LNCaP clone FGC (cell line): ENCODE measurements at regions not wholly inside any gene's neighbourhood (a gene's known extent, or its start where the extent isn't known, plus 50 kb on each side); places are given as distances from the start of the nearest gene placed in this dataset.
"Not testable (repeated sequence)": the region's sequence is repeated elsewhere in the genome, so short reads cannot be mapped to it uniquely, and the experiment has no call there.

ENCODE experiments used
- DNase-seq: peaks from one replicate; pipeline ENCODE4 v3.0.0-alpha.2; 2011; ENCODE audit warnings: low read depth
- H3K4me3 ChIP-seq: 2 replicates; pipeline ENCODE4 v1.5.1; 2011; ENCODE audit warnings: mild to moderate bottlenecking, low read depth, low read length, control low read depth
- TF ChIP-seq, protein P1 (sequence below): IDR thresholded peaks from 2 replicates; pipeline ENCODE4 v1.5.1; 2012; ENCODE audit warnings: mild to moderate bottlenecking; ENCODE audit not compliant: control insufficient read depth, insufficient read depth; ENCODE audit errors: extremely low read depth

DNA sequence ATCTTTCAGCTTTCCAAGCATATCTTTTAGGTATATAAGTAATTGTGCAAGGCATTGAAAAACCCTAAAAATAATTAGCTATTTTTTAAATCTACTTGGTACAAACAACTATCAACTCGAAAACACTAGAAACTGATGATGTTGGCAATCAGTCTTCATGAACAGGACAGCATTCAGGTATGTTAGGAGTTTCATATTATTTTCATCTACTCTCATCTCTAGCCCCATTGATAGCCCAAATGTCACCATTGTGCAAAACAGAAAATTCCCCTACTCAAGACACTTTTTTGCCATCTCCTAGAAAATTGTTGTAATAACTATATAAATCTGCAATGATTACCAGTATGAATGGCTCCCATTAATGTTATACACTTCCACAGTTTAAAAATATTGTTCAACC is 144.5 kb upstream of the KRAS start:
- DNase-seq: no peak
- no peak overlapping the region for H3K4me3 ChIP-seq
- TF ChIP-seq, protein P1, sequence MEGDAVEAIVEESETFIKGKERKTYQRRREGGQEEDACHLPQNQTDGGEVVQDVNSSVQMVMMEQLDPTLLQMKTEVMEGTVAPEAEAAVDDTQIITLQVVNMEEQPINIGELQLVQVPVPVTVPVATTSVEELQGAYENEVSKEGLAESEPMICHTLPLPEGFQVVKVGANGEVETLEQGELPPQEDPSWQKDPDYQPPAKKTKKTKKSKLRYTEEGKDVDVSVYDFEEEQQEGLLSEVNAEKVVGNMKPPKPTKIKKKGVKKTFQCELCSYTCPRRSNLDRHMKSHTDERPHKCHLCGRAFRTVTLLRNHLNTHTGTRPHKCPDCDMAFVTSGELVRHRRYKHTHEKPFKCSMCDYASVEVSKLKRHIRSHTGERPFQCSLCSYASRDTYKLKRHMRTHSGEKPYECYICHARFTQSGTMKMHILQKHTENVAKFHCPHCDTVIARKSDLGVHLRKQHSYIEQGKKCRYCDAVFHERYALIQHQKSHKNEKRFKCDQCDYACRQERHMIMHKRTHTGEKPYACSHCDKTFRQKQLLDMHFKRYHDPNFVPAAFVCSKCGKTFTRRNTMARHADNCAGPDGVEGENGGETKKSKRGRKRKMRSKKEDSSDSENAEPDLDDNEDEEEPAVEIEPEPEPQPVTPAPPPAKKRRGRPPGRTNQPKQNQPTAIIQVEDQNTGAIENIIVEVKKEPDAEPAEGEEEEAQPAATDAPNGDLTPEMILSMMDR: no peak

DNA sequence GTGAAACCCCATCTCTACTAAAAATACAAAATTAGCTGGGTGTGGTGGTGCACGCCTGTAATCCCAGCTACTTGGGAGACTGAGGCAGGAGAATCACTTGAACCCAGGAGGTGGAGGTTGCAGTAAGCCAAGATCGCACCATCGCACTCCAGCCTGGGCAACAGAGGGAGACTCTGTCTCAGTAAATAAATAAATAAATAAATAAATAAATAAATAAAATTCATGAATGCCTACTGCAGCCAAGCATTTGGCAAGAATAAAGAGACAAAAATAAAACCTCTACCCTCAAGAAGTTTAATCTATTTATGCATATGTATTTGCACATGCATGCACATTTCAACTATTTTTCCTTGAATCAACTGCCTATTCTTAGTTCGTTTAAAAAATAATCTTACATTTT is 144.0 kb upstream of the KRAS start:
- not testable (repeated sequence) for H3K4me3 ChIP-seq, DNase-seq

DNA sequence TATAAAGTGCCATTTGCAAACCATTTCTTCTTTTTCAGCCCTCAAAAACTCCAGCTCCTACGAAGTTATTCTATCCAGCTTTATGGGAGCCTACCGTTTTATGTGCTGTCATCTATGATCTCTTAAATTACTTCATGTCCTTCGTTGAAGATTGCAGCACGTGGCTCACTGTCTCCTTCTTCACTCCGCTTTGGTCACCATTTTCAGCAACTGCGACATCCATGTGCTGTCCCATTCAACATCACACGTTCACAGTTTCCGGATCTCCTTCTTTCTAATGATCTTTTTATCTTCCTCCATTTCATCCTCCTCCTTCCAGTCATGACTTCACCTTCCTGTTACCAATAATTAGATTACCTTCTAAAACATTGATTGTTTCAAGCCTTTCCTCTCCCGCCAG is 143.3 kb upstream of the KRAS start:
- no peak for DNase-seq
- TF ChIP-seq, protein P1: no peak
- H3K4me3 ChIP-seq: no peak overlapping the region

DNA sequence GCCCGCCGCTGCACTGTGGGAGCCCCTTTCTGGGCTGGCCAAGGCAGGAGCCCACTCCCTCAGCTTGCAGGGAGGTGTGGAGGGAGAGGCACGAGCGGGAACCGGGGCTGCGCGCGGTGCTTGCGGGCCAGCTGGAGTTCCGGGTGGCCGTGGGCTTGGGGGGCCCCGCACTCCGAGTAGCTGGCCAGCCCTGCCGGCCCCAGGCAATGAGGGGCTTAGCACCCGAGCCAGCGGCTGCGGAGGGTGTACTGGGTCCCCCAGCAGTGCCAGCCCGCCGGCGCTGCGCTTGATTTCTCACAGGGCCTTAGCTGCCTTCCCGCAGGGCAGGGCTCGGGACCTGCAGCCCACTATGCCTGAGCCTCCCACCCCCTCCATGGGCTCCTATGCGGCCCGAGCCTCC is 140.6 kb upstream of the KRAS start:
- H3K4me3 ChIP-seq, DNase-seq: not testable (repeated sequence)

DNA sequence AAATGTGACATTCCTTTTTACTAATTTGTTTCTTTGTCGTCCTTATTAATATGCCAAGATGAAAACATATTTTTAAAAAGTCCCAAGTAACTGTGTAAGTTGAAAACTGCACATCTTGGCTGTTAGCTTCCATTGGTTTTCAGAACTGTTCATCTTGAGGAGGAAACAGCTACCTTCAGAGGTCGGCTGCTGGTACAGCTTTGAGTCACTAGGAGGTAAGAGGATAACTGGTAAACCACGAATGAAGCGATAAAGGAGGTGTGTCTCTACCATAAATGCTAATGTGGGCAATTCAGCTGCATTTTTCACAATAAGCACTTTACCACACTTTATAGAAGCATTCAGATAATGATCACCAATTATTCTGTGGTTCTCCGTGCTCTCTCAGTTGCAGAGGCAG is 137.5 kb upstream of the KRAS start:
- no peak for DNase-seq
- TF ChIP-seq, protein P1: no peak
- no peak overlapping the region for H3K4me3 ChIP-seq

DNA sequence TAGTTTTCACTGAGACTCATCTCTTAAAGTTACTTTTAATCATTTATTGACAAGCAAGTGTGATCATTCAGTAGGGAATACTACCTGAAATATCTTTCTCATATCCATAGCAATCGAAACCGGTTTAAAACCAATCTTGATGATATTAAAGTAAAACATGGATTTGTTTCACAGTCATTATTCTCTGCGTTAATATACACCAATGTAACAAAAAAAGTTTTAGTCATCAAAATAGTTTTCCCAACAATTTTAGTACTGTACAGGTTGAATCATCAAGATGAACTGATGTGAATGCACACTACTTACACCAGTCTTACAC is 137.0 kb upstream of the KRAS start:
- TF ChIP-seq, protein P1: no peak
- DNase-seq: no peak

DNA sequence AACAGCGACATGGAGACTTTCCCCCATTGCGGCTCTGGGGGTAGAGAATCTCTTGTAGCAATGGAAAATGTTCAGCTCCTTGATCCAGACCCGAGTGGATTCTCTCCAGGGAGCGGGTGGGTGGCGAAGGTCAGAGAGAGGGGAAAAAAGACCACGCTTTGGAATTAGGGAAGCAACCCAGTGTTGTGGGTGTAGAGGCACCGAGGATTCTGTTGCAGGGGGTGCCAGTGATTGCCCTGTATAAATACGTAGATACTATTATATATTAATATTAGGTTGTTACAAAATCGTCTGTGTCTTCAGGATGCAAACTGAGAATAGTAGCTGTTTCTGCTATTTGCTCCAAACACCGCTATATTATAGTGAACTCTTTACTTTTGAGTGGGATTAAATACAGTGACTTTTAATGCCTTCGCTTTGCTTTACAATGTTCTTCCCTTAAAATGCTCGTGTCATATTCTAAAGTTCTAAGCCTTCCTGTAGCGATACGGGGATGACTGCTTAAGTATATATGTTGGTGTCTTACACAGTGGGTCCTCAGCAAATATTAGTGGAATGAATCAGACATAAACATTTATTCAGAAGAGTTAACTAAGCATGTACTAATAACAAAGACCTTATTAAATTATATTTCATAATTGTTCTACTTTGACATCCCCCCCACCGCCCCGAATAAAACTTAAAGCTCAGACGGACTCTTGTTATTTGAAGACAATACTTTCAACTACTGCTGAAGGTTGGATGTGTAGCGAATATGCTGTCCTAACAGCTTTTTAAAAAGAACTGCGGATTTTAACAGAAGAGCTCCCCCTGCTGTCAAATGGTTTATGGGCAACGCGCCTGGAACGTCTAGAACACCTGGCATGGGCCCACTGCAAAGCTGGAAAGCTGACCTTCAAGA is 136.4 kb upstream of the KRAS start:
- DNase-seq: peak; percentile 77
- TF ChIP-seq, protein P1: peak; percentile 82
- peak overlapping the region; percentile 80 for H3K4me3 ChIP-seq

More for the DNA sequence above, 137.0 kb upstream of the KRAS start:
- no peak overlapping the region for H3K4me3 ChIP-seq

DNA sequence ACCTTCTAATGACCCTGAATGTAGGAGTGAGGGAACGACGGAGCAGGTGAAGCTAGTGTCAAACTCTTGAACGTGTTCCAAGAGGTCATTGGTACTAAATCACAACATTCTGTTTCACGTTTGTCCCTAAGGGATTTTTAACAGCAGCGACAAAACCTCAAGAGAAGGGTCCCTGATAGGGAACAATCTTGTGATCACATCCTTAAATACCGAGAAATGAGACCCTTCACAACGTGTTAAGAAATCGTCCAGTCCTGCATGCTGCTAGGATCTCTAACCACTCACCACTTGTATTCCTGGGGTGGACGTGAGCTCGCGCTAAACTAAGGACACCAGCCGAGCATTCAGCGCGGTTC is 134.1 kb upstream of the KRAS start:
- no peak for DNase-seq
- TF ChIP-seq, protein P1: no peak
- peak overlapping the region; percentile 80; the same call in 1 of the 2 replicates for H3K4me3 ChIP-seq
